ENCODE measurements at regions not wholly inside any gene's neighbourhood (a gene's known extent, or its start where the extent isn't known, plus 50 kb on each side); places are given as distances from the start of the nearest gene placed in this dataset.
A peak's percentile ranks its signal among the peaks of the same experiment; 100 is the strongest.

DNA sequence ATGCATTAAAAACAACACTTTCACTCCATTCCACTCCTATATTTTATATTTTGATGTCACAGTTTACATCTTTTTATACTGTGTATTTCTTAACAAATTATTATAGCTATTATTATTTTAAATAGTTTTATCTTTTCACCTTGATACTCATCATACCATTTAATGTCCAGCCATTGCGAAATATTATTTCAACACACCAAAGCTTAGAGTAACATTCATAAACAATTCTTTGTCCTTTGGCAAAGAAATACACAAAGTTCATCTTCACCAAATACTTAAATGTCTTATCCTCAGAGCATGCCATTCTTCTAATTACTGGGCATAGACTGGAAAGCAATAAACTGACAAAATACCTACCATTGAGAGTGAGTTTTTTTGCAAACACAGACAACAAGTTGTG is 1963.4 kb upstream of the FLRT2 start:
- TF ChIP-seq, protein P1, sequence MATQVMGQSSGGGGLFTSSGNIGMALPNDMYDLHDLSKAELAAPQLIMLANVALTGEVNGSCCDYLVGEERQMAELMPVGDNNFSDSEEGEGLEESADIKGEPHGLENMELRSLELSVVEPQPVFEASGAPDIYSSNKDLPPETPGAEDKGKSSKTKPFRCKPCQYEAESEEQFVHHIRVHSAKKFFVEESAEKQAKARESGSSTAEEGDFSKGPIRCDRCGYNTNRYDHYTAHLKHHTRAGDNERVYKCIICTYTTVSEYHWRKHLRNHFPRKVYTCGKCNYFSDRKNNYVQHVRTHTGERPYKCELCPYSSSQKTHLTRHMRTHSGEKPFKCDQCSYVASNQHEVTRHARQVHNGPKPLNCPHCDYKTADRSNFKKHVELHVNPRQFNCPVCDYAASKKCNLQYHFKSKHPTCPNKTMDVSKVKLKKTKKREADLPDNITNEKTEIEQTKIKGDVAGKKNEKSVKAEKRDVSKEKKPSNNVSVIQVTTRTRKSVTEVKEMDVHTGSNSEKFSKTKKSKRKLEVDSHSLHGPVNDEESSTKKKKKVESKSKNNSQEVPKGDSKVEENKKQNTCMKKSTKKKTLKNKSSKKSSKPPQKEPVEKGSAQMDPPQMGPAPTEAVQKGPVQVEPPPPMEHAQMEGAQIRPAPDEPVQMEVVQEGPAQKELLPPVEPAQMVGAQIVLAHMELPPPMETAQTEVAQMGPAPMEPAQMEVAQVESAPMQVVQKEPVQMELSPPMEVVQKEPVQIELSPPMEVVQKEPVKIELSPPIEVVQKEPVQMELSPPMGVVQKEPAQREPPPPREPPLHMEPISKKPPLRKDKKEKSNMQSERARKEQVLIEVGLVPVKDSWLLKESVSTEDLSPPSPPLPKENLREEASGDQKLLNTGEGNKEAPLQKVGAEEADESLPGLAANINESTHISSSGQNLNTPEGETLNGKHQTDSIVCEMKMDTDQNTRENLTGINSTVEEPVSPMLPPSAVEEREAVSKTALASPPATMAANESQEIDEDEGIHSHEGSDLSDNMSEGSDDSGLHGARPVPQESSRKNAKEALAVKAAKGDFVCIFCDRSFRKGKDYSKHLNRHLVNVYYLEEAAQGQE (IDR thresholded peaks at IDR 0.05; ENCODE audit: insufficient read depth in 1 of 2, low read depth in 2 of 2, low read length in 2 of 2), result no peak
- no peak for TF ChIP-seq FOXP2 (optimal IDR thresholded peaks at IDR 0.05; ENCODE audit: borderline replicate concordance, extremely low read depth, extremely low read length, insufficient read depth)
- no peak for TF ChIP-seq POLR2AphosphoS5 (IDR thresholded peaks at IDR 0.05; ENCODE audit: low read depth, low read length)
- TF ChIP-seq TAF1 (IDR thresholded peaks at IDR 0.05; ENCODE audit: borderline replicate concordance, insufficient read depth, low read length), result no peak
- TF ChIP-seq SIN3A (IDR thresholded peaks at IDR 0.05; ENCODE audit: borderline replicate concordance, insufficient read depth, low read length), result no peak

DNA sequence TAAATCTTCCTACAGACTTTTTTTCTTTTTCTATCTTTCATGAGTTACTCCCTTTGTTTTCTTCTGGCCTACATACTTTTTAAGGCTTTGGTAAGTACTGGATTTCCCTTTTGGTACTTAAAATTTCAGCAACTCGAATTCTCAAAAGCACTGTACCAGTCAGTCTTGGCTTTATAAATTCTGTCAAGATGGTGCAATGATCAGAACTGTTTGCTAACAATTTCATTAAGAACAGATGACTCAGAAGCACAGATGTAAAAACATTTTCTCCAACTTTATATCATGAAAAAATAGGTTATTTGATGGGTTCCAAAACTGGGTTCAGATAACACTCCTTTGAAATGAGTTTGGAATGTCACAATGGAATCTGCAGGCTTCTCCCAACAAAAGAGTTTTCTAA is 1961.8 kb upstream of the FLRT2 start:
- TF ChIP-seq POLR2AphosphoS5 (IDR thresholded peaks at IDR 0.05; ENCODE audit: low read depth, low read length) (no peak), TAF1 (IDR thresholded peaks at IDR 0.05; ENCODE audit: borderline replicate concordance, insufficient read depth, low read length) (no peak), SIN3A (IDR thresholded peaks at IDR 0.05; ENCODE audit: borderline replicate concordance, insufficient read depth, low read length) (no peak), FOXP2 (optimal IDR thresholded peaks at IDR 0.05; ENCODE audit: borderline replicate concordance, extremely low read depth, extremely low read length, insufficient read depth) (no peak)

DNA sequence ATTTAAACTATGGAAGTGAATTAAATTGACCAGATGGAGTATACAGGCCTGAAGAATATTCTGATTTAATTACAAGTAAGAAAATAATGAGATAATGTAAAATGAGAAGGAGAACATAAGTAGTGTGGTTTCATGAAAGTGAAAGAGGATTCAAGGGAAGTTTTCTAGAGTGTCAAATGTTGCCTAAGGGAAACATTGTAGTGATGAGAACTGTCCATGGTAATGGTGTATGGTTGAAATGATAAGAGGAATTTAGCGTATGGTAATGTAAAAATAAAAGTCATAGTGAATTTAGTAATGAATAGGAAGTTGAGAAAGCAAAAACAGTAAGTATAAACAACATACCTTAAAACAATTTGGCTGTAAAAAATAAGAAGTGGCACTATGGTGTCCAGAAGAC is 1954.6 kb upstream of the FLRT2 start:
- TF ChIP-seq, protein P1 (IDR thresholded peaks at IDR 0.05; ENCODE audit: insufficient read depth in 1 of 2, low read depth in 2 of 2, low read length in 2 of 2), result peak; percentile 44 to 51; a peak in 1 of 4 replicates
- no peak for TF ChIP-seq TAF1 (IDR thresholded peaks at IDR 0.05; ENCODE audit: borderline replicate concordance, insufficient read depth, low read length)

DNA sequence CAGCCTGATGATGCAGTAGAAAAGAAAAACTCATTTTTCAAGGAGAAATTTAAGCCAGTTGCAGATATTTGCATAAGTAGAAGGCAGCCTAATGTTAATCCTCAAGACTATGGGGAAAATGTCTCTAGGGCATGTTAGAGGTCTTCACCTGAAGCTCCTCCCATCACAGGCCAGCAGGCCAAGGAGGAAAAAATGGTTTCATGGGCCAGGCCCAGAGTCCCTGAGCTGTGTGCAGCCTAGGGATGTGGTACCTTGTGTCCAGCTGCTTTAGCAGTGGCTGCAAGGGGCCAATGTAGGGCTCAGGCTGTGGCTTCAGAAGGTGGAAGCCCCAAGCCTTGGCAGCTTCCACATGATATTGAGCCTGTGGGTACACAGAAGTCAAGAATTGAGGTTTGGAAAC is 1946.7 kb upstream of the FLRT2 start:
- no peak for TF ChIP-seq FOXP2 (optimal IDR thresholded peaks at IDR 0.05; ENCODE audit: borderline replicate concordance, extremely low read depth, extremely low read length, insufficient read depth)
- no peak for TF ChIP-seq POLR2AphosphoS5 (IDR thresholded peaks at IDR 0.05; ENCODE audit: low read depth, low read length)
- TF ChIP-seq, protein P1 (IDR thresholded peaks at IDR 0.05; ENCODE audit: insufficient read depth in 1 of 2, low read depth in 2 of 2, low read length in 2 of 2), result no peak
- TF ChIP-seq SIN3A (IDR thresholded peaks at IDR 0.05; ENCODE audit: borderline replicate concordance, insufficient read depth, low read length), result no peak
- no peak for TF ChIP-seq TAF1 (IDR thresholded peaks at IDR 0.05; ENCODE audit: borderline replicate concordance, insufficient read depth, low read length)

DNA sequence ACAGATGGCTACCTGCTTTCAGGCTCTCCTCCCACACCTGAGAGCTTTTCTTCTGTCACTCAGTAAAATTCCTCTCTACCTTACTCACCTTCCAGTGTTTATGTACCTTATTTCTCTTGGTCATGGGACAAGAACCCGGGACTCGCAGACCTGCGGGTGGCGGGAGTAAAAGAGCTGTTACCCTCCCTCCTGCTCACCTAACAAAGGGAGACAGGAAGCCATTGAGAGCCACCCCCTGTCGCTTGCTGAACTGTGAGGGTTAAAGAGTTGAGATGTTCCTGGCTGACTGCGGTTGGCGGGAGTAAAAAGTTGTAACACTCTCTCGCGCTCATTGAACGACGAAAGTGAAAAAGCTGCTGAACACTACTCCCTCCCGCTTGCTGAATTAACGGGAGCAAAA is 1935.1 kb upstream of the FLRT2 start:
- TF ChIP-seq POLR2AphosphoS5 (IDR thresholded peaks at IDR 0.05; ENCODE audit: low read depth, low read length) (no peak), TAF1 (IDR thresholded peaks at IDR 0.05; ENCODE audit: borderline replicate concordance, insufficient read depth, low read length) (no peak), FOXP2 (optimal IDR thresholded peaks at IDR 0.05; ENCODE audit: borderline replicate concordance, extremely low read depth, extremely low read length, insufficient read depth) (no peak)
- TF ChIP-seq, protein P1 (IDR thresholded peaks at IDR 0.05; ENCODE audit: insufficient read depth in 1 of 2, low read depth in 2 of 2, low read length in 2 of 2), result no peak
